SU-DHL-6 (cell line): ENCODE measurements at regions not wholly inside any gene's neighbourhood (a gene's known extent, or its start where the extent isn't known, plus 50 kb on each side); places are given as distances from the start of the nearest gene placed in this dataset.

Experiments used
- H2AFZ ChIP-seq: fragments of 200-600 bp; sonication (generic); 2 replicates; pipeline ENCODE4 v1.6.1; 2014; ENCODE audit warnings: low read depth, mild to moderate bottlenecking, moderate library complexity, mixed read lengths, antibody characterized with exemption, low read length; ENCODE audit not compliant: severe bottlenecking
- H3F3A ChIP-seq: fragments of 200-600 bp; shearing (Covaris generic); 2 replicates; pipeline ENCODE4 v1.6.0; 2016; ENCODE audit warnings: antibody characterized with exemption, mild to moderate bottlenecking; ENCODE audit not compliant: insufficient read depth
- H3K27ac ChIP-seq: fragments of 200-600 bp; sonication (generic); 2 replicates; pipeline ENCODE4 v1.5.1; 2016; ENCODE audit warnings: low read depth, mild to moderate bottlenecking, low read length, moderate library complexity, mixed read lengths
- H3K27me3 ChIP-seq: fragments of 200-600 bp; sonication (generic), shearing (Covaris generic); 2 replicates; pipeline ENCODE4 v1.6.0; 2014; ENCODE audit warnings: mild to moderate bottlenecking, low read length
- H3K36me3 ChIP-seq: fragments of 200-600 bp; sonication (generic); 2 replicates; pipeline ENCODE4 v1.6.1; 2014; ENCODE audit warnings: mild to moderate bottlenecking, low read length, mixed read lengths
- H3K4me2 ChIP-seq: fragments of 300-600, 200-600 bp; shearing (Covaris generic), sonication (generic); 2 replicates; pipeline ENCODE4 v1.6.0; 2014; ENCODE audit warnings: low read length, low read depth, mild to moderate bottlenecking; ENCODE audit not compliant: poor library complexity, severe bottlenecking
- H3K4me3 ChIP-seq: fragments of 200-600 bp; sonication (generic); 2 replicates; pipeline ENCODE4 v1.5.1; 2014; ENCODE audit warnings: antibody characterized with exemption, low read length, mild to moderate bottlenecking, mixed read lengths; ENCODE audit not compliant: insufficient read depth, poor library complexity, severe bottlenecking
- H3K79me2 ChIP-seq: fragments of 200-600 bp; sonication (generic); 2 replicates; pipeline ENCODE4 v1.6.1; 2014; ENCODE audit warnings: mild to moderate bottlenecking, low read length, moderate library complexity; ENCODE audit not compliant: insufficient read depth
- H3K9ac ChIP-seq: fragments of 200-600 bp; sonication (generic); 2 replicates; pipeline ENCODE4 v1.7.0; 2014; ENCODE audit warnings: mild to moderate bottlenecking, low read length
- H3K9me2 ChIP-seq: fragments of 200-600 bp; sonication (generic); replicated peaks from 2 replicates; pipeline ENCODE4 v1.6.1; 2014; ENCODE audit warnings: low read length; ENCODE audit not compliant: insufficient read depth
- H3K9me3 ChIP-seq: fragments of 200-600 bp; sonication (generic); 2 replicates; pipeline ENCODE4 v1.6.1; 2014; ENCODE audit warnings: low read length, mixed read lengths; ENCODE audit not compliant: insufficient read depth
- H4K20me1 ChIP-seq: fragments of 200-600 bp; sonication (generic); 2 replicates; pipeline ENCODE4 v1.6.1; 2014; ENCODE audit warnings: low read depth, mild to moderate bottlenecking, antibody characterized with exemption, low read length, moderate library complexity, mixed read lengths
- CTCF ChIP-seq: fragments of 200-600 bp; sonication (generic); IDR thresholded peaks from one replicate; pipeline ENCODE4 v1.5.1; 2017; ENCODE audit warnings: antibody characterized with exemption, mild to moderate bottlenecking, low read length, moderate library complexity; ENCODE audit not compliant: insufficient read depth, poor library complexity, severe bottlenecking
- EZH2phosphoT487 ChIP-seq: fragments of 200-600 bp; sonication (generic), shearing (Covaris generic); conservative IDR thresholded peaks from 2 replicates; pipeline ENCODE4 v1.6.1; 2018; ENCODE audit warnings: mild to moderate bottlenecking, antibody characterized with exemption, low read length, moderate library complexity, mixed read lengths

DNA sequence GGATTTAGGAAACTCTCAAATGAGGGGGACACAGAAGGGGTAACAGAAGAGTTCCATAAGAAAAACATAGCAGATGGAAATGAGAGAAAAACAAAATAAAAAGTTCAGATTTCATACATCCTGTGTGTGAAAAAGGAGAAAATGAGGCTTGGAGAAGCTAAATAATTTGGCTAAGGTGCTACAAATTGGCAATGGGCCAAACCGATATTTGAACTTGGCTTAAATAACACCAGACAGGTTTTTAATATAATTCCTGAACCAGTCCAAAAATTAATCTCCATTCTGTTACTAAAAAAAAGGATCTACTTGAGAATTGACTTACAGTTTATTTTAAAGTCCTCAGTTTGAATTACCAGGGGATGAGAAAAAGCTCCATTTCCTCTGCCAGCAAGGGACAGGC lies 342.9 kb upstream of the DPH6 start:
- Histone ChIP-seq H3F3A (no peaks in the 10 kb centered on the region), H3K9me2 (no peaks in the 10 kb centered on the region), H4K20me1 (no peaks in the 10 kb centered on the region), H3K4me2 (no peak overlapping the region), H3K79me2 (no peaks in the 10 kb centered on the region), H3K9me3 (no peaks in the 10 kb centered on the region), H3K4me3 (no peak overlapping the region), H2AFZ (no peak overlapping the region), H3K27ac (no peak overlapping the region), H3K27me3 (no peaks in the 10 kb centered on the region), H3K36me3 (no peaks in the 10 kb centered on the region), H3K9ac (no peak overlapping the region)
- TF ChIP-seq CTCF, result no peak
- no peak for TF ChIP-seq EZH2phosphoT487

- TF ChIP-seq CTCF, result no peak
- no peak for TF ChIP-seq EZH2phosphoT487
- Histone ChIP-seq H4K20me1 (no peaks in the 10 kb centered on the region), H3K9me2 (no peaks in the 10 kb centered on the region), H2AFZ (no peak overlapping the region), H3K9me3 (no peaks in the 10 kb centered on the region), H3K27ac (no peak overlapping the region), H3K27me3 (no peaks in the 10 kb centered on the region), H3F3A (no peaks in the 10 kb centered on the region), H3K4me3 (no peak overlapping the region), H3K4me2 (no peak overlapping the region), H3K36me3 (no peaks in the 10 kb centered on the region), H3K9ac (no peak overlapping the region), H3K79me2 (no peaks in the 10 kb centered on the region)
Observed at GRCh38 chr15:35907511-35907910, 361.5 kb upstream of the DPH6 start.

DNA sequence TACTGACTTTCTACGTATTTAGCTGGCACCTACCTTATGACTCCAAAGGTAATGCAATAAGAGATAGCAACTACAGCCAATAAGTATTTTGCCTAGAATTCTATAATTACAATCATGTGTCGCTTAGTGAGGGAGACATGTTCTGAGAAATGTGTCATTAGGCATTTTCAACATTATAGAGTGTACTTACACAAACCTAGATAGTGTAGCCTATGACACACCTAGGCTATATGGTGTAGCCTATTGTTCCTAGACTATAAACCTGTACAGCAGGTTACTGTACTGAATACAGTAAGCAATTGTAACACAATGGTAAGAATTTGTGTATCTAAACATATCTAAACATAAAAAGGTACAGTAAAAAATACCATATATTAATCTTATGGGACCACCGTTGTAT lies 363.4 kb upstream of the DPH6 start:
- Histone ChIP-seq H3K4me3 (no peak overlapping the region), H3K27ac (no peak overlapping the region), H4K20me1 (no peaks in the 10 kb centered on the region), H3F3A (no peaks in the 10 kb centered on the region), H3K4me2 (no peak overlapping the region), H3K79me2 (no peaks in the 10 kb centered on the region), H3K9me2 (no peaks in the 10 kb centered on the region), H3K9me3 (no peaks in the 10 kb centered on the region), H3K9ac (no peak overlapping the region), H3K36me3 (no peaks in the 10 kb centered on the region), H3K27me3 (no peaks in the 10 kb centered on the region), H2AFZ (no peak overlapping the region)
- TF ChIP-seq EZH2phosphoT487 (no peak), CTCF (no peak)

DNA sequence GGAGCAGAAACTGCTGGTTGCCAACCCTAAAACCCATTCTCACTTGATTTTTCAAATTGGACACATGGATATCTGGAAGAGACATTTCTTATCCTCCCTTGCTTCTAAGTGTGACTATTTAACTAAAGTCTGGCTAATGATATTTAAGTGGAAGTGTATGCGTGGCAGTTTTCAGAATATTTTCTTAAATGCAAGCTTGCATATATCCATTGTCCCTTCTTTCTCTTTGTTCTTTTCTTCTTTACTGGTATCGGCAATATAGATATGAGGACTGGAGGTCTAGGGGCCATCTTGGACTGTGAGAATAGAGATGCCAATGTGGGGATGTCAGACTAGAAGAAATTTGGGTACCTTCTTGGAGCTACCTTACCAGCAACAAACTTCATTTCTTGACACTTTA lies 364.3 kb upstream of the DPH6 start:
- H3K79me2 ChIP-seq, result no peaks in the 10 kb centered on the region
- H4K20me1 ChIP-seq, result no peaks in the 10 kb centered on the region
- no peak overlapping the region for H3K4me2 ChIP-seq
- H3K27me3 ChIP-seq, result no peaks in the 10 kb centered on the region
- no peak overlapping the region for H2AFZ ChIP-seq
- TF ChIP-seq CTCF (no peak), EZH2phosphoT487 (no peak)
- H3K9me3 ChIP-seq, result no peaks in the 10 kb centered on the region
- H3K36me3 ChIP-seq, result no peaks in the 10 kb centered on the region
- no peak overlapping the region for H3K9ac ChIP-seq
- no peak overlapping the region for H3K27ac ChIP-seq
- H3K4me3 ChIP-seq, result no peak overlapping the region
- no peaks in the 10 kb centered on the region for H3F3A ChIP-seq
- H3K9me2 ChIP-seq, result no peaks in the 10 kb centered on the region
